C4-2B (cell line): ENCODE measurements at regions not wholly inside any gene's neighbourhood (a gene's known extent, or its start where the extent isn't known, plus 50 kb on each side); places are given as distances from the start of the nearest gene placed in this dataset.

ENCODE experiments used
- ZFX ChIP-seq: fragments of 450-650 bp; IDR thresholded peaks from 2 replicates; pipeline ENCODE4 v1.6.1; 2017
- TF ChIP-seq, protein P1 (sequence below): fragments of 450-650 bp; conservative IDR thresholded peaks from 2 replicates; pipeline ENCODE4 v1.5.1; 2017; ENCODE audit warnings: mild to moderate bottlenecking

DNA sequence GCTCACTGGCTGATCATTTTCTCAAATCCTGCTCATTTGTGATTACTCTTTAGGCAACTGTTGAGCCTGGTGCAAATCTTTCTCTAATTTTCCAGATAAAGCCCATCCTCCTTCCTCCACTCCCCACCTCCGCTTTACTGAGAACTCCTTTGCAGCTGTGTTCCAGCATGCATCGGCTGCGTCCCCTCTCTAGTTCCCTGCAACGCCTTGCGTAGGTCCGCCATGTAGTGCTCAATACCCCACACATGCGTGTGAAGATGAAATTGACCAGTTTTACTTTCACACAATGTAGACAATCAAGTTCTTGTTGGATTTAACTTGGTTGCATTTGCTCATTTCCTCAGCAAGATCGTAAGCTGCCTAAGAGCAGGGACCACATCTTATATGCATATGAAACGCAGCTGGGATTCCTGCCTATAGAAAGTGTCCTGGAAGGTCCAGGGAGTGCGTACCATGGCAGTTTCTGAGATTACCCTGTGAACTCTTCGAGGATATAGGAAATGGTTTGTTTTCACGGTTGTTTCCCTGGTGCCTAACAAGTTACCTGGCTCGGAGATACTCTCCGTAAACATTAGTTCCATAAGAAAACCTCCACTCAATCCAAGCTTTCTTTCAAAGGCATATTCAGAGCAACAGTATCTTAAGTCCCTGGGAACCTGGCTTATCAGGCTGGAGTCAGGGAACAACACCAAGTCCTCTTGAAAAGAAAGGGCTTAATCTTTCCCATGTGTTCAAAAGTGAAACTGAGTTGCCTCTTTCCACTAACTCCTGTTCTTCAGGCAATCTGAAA is 766.4 kb upstream of the ID2 start:
- TF ChIP-seq ZFX = no peak
- TF ChIP-seq, protein P1, sequence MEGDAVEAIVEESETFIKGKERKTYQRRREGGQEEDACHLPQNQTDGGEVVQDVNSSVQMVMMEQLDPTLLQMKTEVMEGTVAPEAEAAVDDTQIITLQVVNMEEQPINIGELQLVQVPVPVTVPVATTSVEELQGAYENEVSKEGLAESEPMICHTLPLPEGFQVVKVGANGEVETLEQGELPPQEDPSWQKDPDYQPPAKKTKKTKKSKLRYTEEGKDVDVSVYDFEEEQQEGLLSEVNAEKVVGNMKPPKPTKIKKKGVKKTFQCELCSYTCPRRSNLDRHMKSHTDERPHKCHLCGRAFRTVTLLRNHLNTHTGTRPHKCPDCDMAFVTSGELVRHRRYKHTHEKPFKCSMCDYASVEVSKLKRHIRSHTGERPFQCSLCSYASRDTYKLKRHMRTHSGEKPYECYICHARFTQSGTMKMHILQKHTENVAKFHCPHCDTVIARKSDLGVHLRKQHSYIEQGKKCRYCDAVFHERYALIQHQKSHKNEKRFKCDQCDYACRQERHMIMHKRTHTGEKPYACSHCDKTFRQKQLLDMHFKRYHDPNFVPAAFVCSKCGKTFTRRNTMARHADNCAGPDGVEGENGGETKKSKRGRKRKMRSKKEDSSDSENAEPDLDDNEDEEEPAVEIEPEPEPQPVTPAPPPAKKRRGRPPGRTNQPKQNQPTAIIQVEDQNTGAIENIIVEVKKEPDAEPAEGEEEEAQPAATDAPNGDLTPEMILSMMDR = no peak
